CD14-positive monocyte (primary cell): ENCODE measurements at regions not wholly inside any gene's neighbourhood (a gene's known extent, or its start where the extent isn't known, plus 50 kb on each side); places are given as distances from the start of the nearest gene placed in this dataset.

Experiments
- DNase-seq, 3 donors: peaks; one replicate each; pipeline ENCODE4 v3.0.0-alpha.2; 2011 to 2022
- H2AFZ ChIP-seq: 2 replicates; pipeline ENCODE4 v1.6.0; 2012; ENCODE audit warnings: mild to moderate bottlenecking, low read depth, low read length, inconsistent platforms; ENCODE audit not compliant: insufficient read depth, poor library complexity, severe bottlenecking
- H3K27ac ChIP-seq, 2 donors: 1 replicate in 1 of 2; 2 replicates in 1 of 2; pipeline ENCODE4 v1.5.1; 2012 to 2013; ENCODE audit warnings: low read length in 2 of 2, control low read depth in 1 of 2, inconsistent platforms in 1 of 2, low read depth in 1 of 2, mild to moderate bottlenecking in 1 of 2
- H3K27me3 ChIP-seq, 2 donors: one replicate each; pipeline versions ENCODE4 v1.6.0 to v1.6.1; 2011 to 2013; ENCODE audit warnings: low read length in 2 of 2; ENCODE audit not compliant: control insufficient read depth in 2 of 2, insufficient read depth in 2 of 2
- H3K36me3 ChIP-seq, 2 donors: replicated peaks in 1 of 2; 1 replicate in 1 of 2; 2 replicates in 1 of 2; pipeline versions ENCODE4 v1.5.1 to v1.6.1; 2012 to 2013; ENCODE audit warnings: low read length in 2 of 2, control low read depth in 1 of 2, inconsistent platforms in 1 of 2, mild to moderate bottlenecking in 1 of 2; ENCODE audit not compliant: insufficient read depth in 2 of 2, control insufficient read depth in 1 of 2
- H3K4me1 ChIP-seq, 2 donors: 1 replicate in 1 of 2; 2 replicates in 1 of 2; pipeline versions ENCODE4 v1.5.1 to v1.6.1; 2012 to 2013; ENCODE audit warnings: low read length in 2 of 2, control low read depth in 1 of 2, inconsistent platforms in 1 of 2, mild to moderate bottlenecking in 1 of 2, moderate library complexity in 1 of 2; ENCODE audit not compliant: insufficient read depth in 2 of 2, control insufficient read depth in 1 of 2
- H3K4me2 ChIP-seq: replicated peaks from 2 replicates; pipeline ENCODE3; 2012; ENCODE audit warnings: low read length, moderate library complexity, mild to moderate bottlenecking; ENCODE audit not compliant: poor library complexity, severe bottlenecking; ENCODE audit errors: extremely low read depth
- H3K4me3 ChIP-seq, 3 experiments: fragments of 200-600 bp in 1 of 3; sonication (generic) in 1 of 3; replicated peaks in 1 of 3; 1 replicate in 2 of 3; 2 replicates in 1 of 3; pipeline ENCODE4 v1.5.1; 2011 to 2013; ENCODE audit warnings: low read length in 3 of 3, mild to moderate bottlenecking in 3 of 3, control low read depth in 2 of 3, low read depth in 2 of 3, inconsistent platforms in 1 of 3, moderate library complexity in 1 of 3
- H3K79me2 ChIP-seq: 2 replicates; pipeline ENCODE4 v1.6.0; 2012; ENCODE audit warnings: mild to moderate bottlenecking, control low read depth, inconsistent platforms, low read length, moderate library complexity; ENCODE audit not compliant: insufficient read depth
- H3K9ac ChIP-seq: 2 replicates; pipeline ENCODE4 v1.6.0; 2017; ENCODE audit warnings: low read length, mild to moderate bottlenecking; ENCODE audit not compliant: insufficient read depth, poor library complexity, severe bottlenecking
- H3K9me3 ChIP-seq, 2 donors: replicated peaks in 1 of 2; 1 replicate in 1 of 2; 2 replicates in 1 of 2; pipeline versions ENCODE4 v1.5.1 to v1.6.1; 2012 to 2013; ENCODE audit warnings: low read length in 2 of 2, control low read depth in 1 of 2; ENCODE audit not compliant: control insufficient read depth in 1 of 2, insufficient read depth in 1 of 2
- H4K20me1 ChIP-seq: 2 replicates; pipeline ENCODE4 v1.6.0; 2012; ENCODE audit warnings: mild to moderate bottlenecking, low read length, control low read depth, moderate library complexity; ENCODE audit not compliant: insufficient read depth
- H3K27ac Mint-ChIP-seq, 7 donors: one replicate each; pipeline ENCODE4 v1.8.0; 2020; ENCODE audit warnings: mild to moderate bottlenecking in 7 of 7, mixed read lengths in 7 of 7, moderate library complexity in 6 of 7, inconsistent platforms in 2 of 7
- H3K27me3 Mint-ChIP-seq, 3 donors: one replicate each; pipeline ENCODE4 v1.8.0; 2021 to 2022; ENCODE audit warnings: low read depth in 3 of 3, mild to moderate bottlenecking in 3 of 3, mixed read lengths in 3 of 3, moderate library complexity in 3 of 3, inconsistent platforms in 1 of 3
- H3K36me3 Mint-ChIP-seq, 2 donors: one replicate each; pipeline ENCODE4 v1.8.0; 2020; ENCODE audit warnings: mixed read lengths in 2 of 2, inconsistent platforms in 1 of 2, mild to moderate bottlenecking in 1 of 2
- H3K4me1 Mint-ChIP-seq: one replicate; pipeline ENCODE4 v1.8.0; 2020; ENCODE audit warnings: mild to moderate bottlenecking, mixed read lengths
- H3K4me3 Mint-ChIP-seq, 2 donors: one replicate each; pipeline ENCODE4 v1.8.0; 2020; ENCODE audit warnings: mild to moderate bottlenecking in 2 of 2, mixed read lengths in 2 of 2, moderate library complexity in 1 of 2
- H3K9me3 Mint-ChIP-seq, 7 donors: one replicate each; pipeline ENCODE4 v1.8.0; 2020 to 2022; ENCODE audit warnings: mixed read lengths in 7 of 7, mild to moderate bottlenecking in 6 of 7, moderate library complexity in 6 of 7, inconsistent platforms in 2 of 7
- WGBS: methylation state at CpG from one replicate; pipeline ENCODE4 v1.1.5; 2013; ENCODE audit warnings: missing lambda C conversion rate; ENCODE audit not compliant: insufficient coverage; 5-methylcytosine and 5-hydroxymethylcytosine counted together
- intact Hi-C, 2 donors: fragments of 100-400 bp; cut with micrococcal nuclease; formaldehyde crosslinking; loops; one replicate each; pipeline versions ENCODE4 v1.15.0 to v1.15.1; 2023
- TF ChIP-seq, protein P1 (sequence below): fragments of 200-600 bp; IDR thresholded peaks from one replicate; pipeline ENCODE4 v1.8.0; 2022; ENCODE audit warnings: antibody characterized with exemption, mild to moderate bottlenecking

DNA sequence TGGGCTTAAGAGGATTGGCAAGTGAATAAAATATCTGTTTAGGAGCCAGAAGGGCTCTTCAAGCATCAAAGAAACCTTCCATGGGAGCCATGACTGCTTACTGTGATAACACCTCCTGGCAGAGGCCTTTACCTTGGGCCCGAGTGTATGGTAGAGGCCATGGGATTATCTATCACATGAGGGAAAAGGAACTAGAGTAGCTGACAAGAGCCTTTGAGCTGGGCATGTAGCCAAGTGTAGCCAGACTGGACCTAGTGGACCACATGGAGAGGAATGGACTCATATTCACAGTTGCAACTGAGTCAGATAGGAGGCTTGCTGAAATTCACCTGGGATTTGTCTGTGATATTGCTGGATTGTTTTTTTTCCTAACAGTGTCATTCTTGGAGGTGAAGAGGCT, 276.0 kb upstream of the ZFHX3 start:
- H3K4me2 ChIP-seq: no peak overlapping the region
- Mint-ChIP-seq H3K9me3 (peaks cover 0 to 7% (median 2%) of the 10 kb centered on the region in 7 donors), H3K27me3 (peaks cover 0 to 3% (median 0%) of the 10 kb centered on the region in 3 donors), H3K27ac (no peak overlapping the region), H3K4me3 (no peak overlapping the region), H3K4me1 (no peaks in the 10 kb centered on the region), H3K36me3 (no peaks in the 10 kb centered on the region)
- H2AFZ ChIP-seq: no peak overlapping the region
- no peaks in the 10 kb centered on the region for H3K36me3 ChIP-seq
- no peaks in the 10 kb centered on the region for H3K27me3 ChIP-seq
- H3K4me1 ChIP-seq: no peaks in the 10 kb centered on the region
- H3K79me2 ChIP-seq: no peaks in the 10 kb centered on the region
- TF ChIP-seq, protein P1, sequence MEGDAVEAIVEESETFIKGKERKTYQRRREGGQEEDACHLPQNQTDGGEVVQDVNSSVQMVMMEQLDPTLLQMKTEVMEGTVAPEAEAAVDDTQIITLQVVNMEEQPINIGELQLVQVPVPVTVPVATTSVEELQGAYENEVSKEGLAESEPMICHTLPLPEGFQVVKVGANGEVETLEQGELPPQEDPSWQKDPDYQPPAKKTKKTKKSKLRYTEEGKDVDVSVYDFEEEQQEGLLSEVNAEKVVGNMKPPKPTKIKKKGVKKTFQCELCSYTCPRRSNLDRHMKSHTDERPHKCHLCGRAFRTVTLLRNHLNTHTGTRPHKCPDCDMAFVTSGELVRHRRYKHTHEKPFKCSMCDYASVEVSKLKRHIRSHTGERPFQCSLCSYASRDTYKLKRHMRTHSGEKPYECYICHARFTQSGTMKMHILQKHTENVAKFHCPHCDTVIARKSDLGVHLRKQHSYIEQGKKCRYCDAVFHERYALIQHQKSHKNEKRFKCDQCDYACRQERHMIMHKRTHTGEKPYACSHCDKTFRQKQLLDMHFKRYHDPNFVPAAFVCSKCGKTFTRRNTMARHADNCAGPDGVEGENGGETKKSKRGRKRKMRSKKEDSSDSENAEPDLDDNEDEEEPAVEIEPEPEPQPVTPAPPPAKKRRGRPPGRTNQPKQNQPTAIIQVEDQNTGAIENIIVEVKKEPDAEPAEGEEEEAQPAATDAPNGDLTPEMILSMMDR: no peak
- H3K27ac ChIP-seq: no peak overlapping the region
- H4K20me1 ChIP-seq: no peaks in the 10 kb centered on the region
- intact Hi-C loops: no loop called here
- no peak overlapping the region for H3K4me3 ChIP-seq
- WGBS: 100% methylated on average over 1 of the region's 1 CpG
- H3K9ac ChIP-seq: no peak overlapping the region
- DNase-seq: no peak
- H3K9me3 ChIP-seq: no peaks in the 10 kb centered on the region

DNA sequence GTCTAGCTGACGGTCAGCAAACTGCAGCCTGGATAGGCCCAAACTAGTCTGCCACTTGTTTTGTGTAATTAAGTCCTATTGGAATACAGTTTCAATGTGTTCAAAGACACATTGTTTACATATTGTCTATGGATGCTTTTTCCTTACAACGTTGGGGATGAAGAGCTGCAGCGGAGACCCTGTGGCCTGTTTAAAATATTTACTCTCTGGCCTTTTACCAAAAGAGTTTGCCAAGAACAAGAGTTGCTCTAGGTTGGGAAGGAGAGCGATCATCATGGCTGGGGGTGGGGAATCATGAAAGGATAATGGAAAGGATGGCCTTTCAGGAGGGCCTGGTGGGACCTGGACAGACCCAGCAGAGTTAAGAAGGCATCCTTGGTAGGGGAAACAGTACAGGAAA, 274.9 kb upstream of the ZFHX3 start:
- no peaks in the 10 kb centered on the region for H3K36me3 ChIP-seq
- H3K27ac ChIP-seq: no peak overlapping the region
- H3K4me3 ChIP-seq: no peak overlapping the region
- H3K79me2 ChIP-seq: no peaks in the 10 kb centered on the region
- H2AFZ ChIP-seq: no peak overlapping the region
- Mint-ChIP-seq H3K9me3 (peaks cover 0 to 7% (median 2%) of the 10 kb centered on the region in 7 donors), H3K36me3 (no peaks in the 10 kb centered on the region), H3K27me3 (peaks cover 0 to 3% (median 0%) of the 10 kb centered on the region in 3 donors), H3K27ac (no peak overlapping the region), H3K4me3 (no peak overlapping the region), H3K4me1 (no peaks in the 10 kb centered on the region)
- 100% methylated on average over 2 of the region's 4 CpGs for WGBS
- H3K9me3 ChIP-seq: no peaks in the 10 kb centered on the region
- no peak for DNase-seq
- TF ChIP-seq, protein P1: no peak
- intact Hi-C loops: no loop called here
- H3K27me3 ChIP-seq: no peaks in the 10 kb centered on the region
- no peaks in the 10 kb centered on the region for H3K4me1 ChIP-seq
- no peak overlapping the region for H3K4me2 ChIP-seq
- no peaks in the 10 kb centered on the region for H4K20me1 ChIP-seq
- H3K9ac ChIP-seq: no peak overlapping the region
